Keratinocyte (primary cell): ENCODE measurements at regions not wholly inside any gene's neighbourhood (a gene's known extent, or its start where the extent isn't known, plus 50 kb on each side); places are given as distances from the start of the nearest gene placed in this dataset.

ENCODE experiments used
- EZH2 ChIP-seq: IDR thresholded peaks from one replicate; pipeline ENCODE4 v1.6.1; 2012; ENCODE audit warnings: inconsistent platforms, mild to moderate bottlenecking, low read length, moderate library complexity
- TF ChIP-seq, protein P1 (sequence below), 3 experiments: IDR thresholded peaks in 1 of 3; conservative IDR thresholded peaks in 1 of 3; optimal IDR thresholded peaks in 1 of 3; 2 replicates in 2 of 3; 3 replicates in 1 of 3; pipeline versions ENCODE3 to v1.5.1; 2011; ENCODE audit warnings: low read length in 3 of 3, mild to moderate bottlenecking in 3 of 3, moderate library complexity in 2 of 3, control low read depth in 1 of 3, inconsistent platforms in 1 of 3; ENCODE audit not compliant: insufficient read depth in 2 of 3; ENCODE audit errors: extremely low read depth in 1 of 3

GRCh38 chrX:1871887-1872286 is 257.0 kb downstream of the ASMT start:
- no peak for TF ChIP-seq EZH2
- TF ChIP-seq, protein P1, sequence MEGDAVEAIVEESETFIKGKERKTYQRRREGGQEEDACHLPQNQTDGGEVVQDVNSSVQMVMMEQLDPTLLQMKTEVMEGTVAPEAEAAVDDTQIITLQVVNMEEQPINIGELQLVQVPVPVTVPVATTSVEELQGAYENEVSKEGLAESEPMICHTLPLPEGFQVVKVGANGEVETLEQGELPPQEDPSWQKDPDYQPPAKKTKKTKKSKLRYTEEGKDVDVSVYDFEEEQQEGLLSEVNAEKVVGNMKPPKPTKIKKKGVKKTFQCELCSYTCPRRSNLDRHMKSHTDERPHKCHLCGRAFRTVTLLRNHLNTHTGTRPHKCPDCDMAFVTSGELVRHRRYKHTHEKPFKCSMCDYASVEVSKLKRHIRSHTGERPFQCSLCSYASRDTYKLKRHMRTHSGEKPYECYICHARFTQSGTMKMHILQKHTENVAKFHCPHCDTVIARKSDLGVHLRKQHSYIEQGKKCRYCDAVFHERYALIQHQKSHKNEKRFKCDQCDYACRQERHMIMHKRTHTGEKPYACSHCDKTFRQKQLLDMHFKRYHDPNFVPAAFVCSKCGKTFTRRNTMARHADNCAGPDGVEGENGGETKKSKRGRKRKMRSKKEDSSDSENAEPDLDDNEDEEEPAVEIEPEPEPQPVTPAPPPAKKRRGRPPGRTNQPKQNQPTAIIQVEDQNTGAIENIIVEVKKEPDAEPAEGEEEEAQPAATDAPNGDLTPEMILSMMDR (optimal IDR thresholded peaks at IDR 0.05 in 1 of 3, IDR thresholded peaks at IDR 0.05 in 1 of 3, conservative IDR thresholded peaks at IDR 0.05 in 1 of 3; ENCODE audit: extremely low read depth in 1 of 3, insufficient read depth in 2 of 3, low read length in 3 of 3): no peak
